Transverse colon (tissue), 4 donors: ENCODE measurements at regions not wholly inside any gene's neighbourhood (a gene's known extent, or its start where the extent isn't known, plus 50 kb on each side); places are given as distances from the start of the nearest gene placed in this dataset.

Experiments used
- EP300 ChIP-seq: sonication (generic); formaldehyde crosslinking; IDR thresholded peaks from one replicate; pipeline ENCODE4 v1.6.1; 2017; ENCODE audit warnings: antibody characterized with exemption, low read depth
- POLR2A ChIP-seq: fragments of 450-650 bp; IDR thresholded peaks from one replicate; pipeline ENCODE4 v1.6.1; 2016; ENCODE audit warnings: antibody characterized with exemption, mild to moderate bottlenecking, moderate library complexity
- POLR2AphosphoS5 ChIP-seq, 3 donors: sonication (generic); formaldehyde crosslinking; IDR thresholded peaks; one replicate each; pipeline ENCODE4 v1.6.1; 2016; ENCODE audit warnings: antibody characterized with exemption in 3 of 3
- TF ChIP-seq, protein P1 (sequence below), 5 experiments: fragments of 200-600 bp in 3 of 5; fragments of 450-650 bp in 2 of 5; sonication (generic) in 3 of 5; IDR thresholded peaks; 1 replicate in 2 of 5; 2 replicates in 3 of 5; pipeline ENCODE4 v1.5.1; 2016 to 2017; ENCODE audit warnings: antibody characterized with exemption in 5 of 5, inconsistent platforms in 3 of 5, mild to moderate bottlenecking in 2 of 5, moderate library complexity in 1 of 5

DNA sequence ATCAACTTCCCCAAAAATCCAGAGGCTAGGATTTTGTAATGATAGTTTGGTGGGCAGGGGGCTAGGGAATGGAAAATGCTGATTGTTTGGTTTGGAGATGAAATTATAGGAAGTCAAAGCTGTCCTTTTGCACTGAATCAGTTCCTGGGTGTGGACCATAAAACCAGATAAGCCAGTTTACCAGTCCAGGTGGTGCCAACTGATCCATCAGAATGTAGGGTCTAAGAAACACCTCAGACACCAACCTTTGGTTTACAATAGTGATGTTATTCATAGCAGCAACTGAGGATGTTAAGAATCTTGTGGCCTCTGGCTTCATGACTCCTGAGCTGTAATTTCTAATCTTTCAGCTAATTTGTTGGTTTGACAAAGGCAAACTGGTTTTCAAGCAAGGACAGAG lies 496.6 kb upstream of the EPHA7 start:
- TF ChIP-seq, protein P1, sequence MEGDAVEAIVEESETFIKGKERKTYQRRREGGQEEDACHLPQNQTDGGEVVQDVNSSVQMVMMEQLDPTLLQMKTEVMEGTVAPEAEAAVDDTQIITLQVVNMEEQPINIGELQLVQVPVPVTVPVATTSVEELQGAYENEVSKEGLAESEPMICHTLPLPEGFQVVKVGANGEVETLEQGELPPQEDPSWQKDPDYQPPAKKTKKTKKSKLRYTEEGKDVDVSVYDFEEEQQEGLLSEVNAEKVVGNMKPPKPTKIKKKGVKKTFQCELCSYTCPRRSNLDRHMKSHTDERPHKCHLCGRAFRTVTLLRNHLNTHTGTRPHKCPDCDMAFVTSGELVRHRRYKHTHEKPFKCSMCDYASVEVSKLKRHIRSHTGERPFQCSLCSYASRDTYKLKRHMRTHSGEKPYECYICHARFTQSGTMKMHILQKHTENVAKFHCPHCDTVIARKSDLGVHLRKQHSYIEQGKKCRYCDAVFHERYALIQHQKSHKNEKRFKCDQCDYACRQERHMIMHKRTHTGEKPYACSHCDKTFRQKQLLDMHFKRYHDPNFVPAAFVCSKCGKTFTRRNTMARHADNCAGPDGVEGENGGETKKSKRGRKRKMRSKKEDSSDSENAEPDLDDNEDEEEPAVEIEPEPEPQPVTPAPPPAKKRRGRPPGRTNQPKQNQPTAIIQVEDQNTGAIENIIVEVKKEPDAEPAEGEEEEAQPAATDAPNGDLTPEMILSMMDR (IDR thresholded peaks at IDR 0.05) = no peak
- no peak for TF ChIP-seq POLR2A
- no peak for TF ChIP-seq EP300
- no peak for TF ChIP-seq POLR2AphosphoS5 (IDR thresholded peaks at IDR 0.05)
